Sigmoid colon (tissue), 4 donors: ENCODE measurements at regions not wholly inside any gene's neighbourhood (a gene's known extent, or its start where the extent isn't known, plus 50 kb on each side); places are given as distances from the start of the nearest gene placed in this dataset.

Experiments used
- CTCF ChIP-seq, 4 experiments: fragments of 450-650 bp in 3 of 4; fragments of 200-600 bp in 1 of 4; IDR thresholded peaks; one replicate each; pipeline ENCODE4 v1.5.1; 2016 to 2019; ENCODE audit warnings: antibody characterized with exemption in 4 of 4, mild to moderate bottlenecking in 3 of 4, moderate library complexity in 2 of 4
- POLR2AphosphoS5 ChIP-seq, 4 donors: sonication (generic); formaldehyde crosslinking; IDR thresholded peaks; one replicate each; pipeline ENCODE4 v1.6.1; 2017; ENCODE audit warnings: antibody characterized with exemption in 4 of 4

GRCh38 chr15:25237291-25237978 lies 201.4 kb downstream of the UBE3A start:
- TF ChIP-seq POLR2AphosphoS5 (IDR thresholded peaks at IDR 0.05), result no peak
- no peak for TF ChIP-seq CTCF (IDR thresholded peaks at IDR 0.05)
